ENCODE measurements at regions not wholly inside any gene's neighbourhood (a gene's known extent, or its start where the extent isn't known, plus 50 kb on each side); places are given as distances from the start of the nearest gene placed in this dataset.

GRCh38 chr15:39298271-39298962, 282.5 kb upstream of the THBS1 start:
- DNase-seq = no peak

- no peak for DNase-seq
Observed at GRCh38 chr15:39299486-39300267, 281.2 kb upstream of the THBS1 start.

GRCh38 chr15:39300451-39301153, 280.3 kb upstream of the THBS1 start:
- DNase-seq = no peak

- DNase-seq = no peak
Observed at GRCh38 chr15:39301589-39301999, 279.3 kb upstream of the THBS1 start.

- DNase-seq = no peak
Observed at GRCh38 chr15:39302936-39303335, 277.9 kb upstream of the THBS1 start.

GRCh38 chr15:39304201-39304841, 276.6 kb upstream of the THBS1 start:
- no peak for DNase-seq

- DNase-seq = no peak
Observed at GRCh38 chr15:39304931-39305728, 275.7 kb upstream of the THBS1 start.

- DNase-seq = no peak
Observed at GRCh38 chr15:39310633-39311032, 270.2 kb upstream of the THBS1 start.

- no peak for DNase-seq
Observed at GRCh38 chr15:39312984-39313383, 267.9 kb upstream of the THBS1 start.

GRCh38 chr15:39313467-39313866, 267.4 kb upstream of the THBS1 start:
- DNase-seq = no peak

GRCh38 chr15:39313881-39314280, 267.0 kb upstream of the THBS1 start:
- DNase-seq = no peak

- DNase-seq = no peak
Observed at GRCh38 chr15:39315206-39315850, 265.6 kb upstream of the THBS1 start.

- no peak for DNase-seq
Observed at GRCh38 chr15:39317225-39317624, 263.7 kb upstream of the THBS1 start.

GRCh38 chr15:39318231-39318630, 262.6 kb upstream of the THBS1 start:
- no peak for DNase-seq

- DNase-seq = no peak
Observed at GRCh38 chr15:39320355-39320754, 260.5 kb upstream of the THBS1 start.

- no peak for DNase-seq
Observed at GRCh38 chr15:39320886-39321285, 260.0 kb upstream of the THBS1 start.

- DNase-seq = no peak
Observed at GRCh38 chr15:39321977-39322376, 258.9 kb upstream of the THBS1 start.

- no peak for DNase-seq
Observed at GRCh38 chr15:39323157-39323556, 257.7 kb upstream of the THBS1 start.

- DNase-seq = no peak
Observed at GRCh38 chr15:39323706-39324105, 257.2 kb upstream of the THBS1 start.

- DNase-seq = no peak
Observed at GRCh38 chr15:39326306-39326975, 254.4 kb upstream of the THBS1 start.

- peak; percentile 60 for DNase-seq
Observed at GRCh38 chr15:39327005-39327730, 253.7 kb upstream of the THBS1 start.

Data from CD4-positive, alpha-beta T cell treated with Interferon gamma for 1 hour (primary cell).